Heart left ventricle (tissue), 13 donors: ENCODE measurements at regions not wholly inside any gene's neighbourhood (a gene's known extent, or its start where the extent isn't known, plus 50 kb on each side); places are given as distances from the start of the nearest gene placed in this dataset.

Experiments used
- CTCF ChIP-seq, 12 donors: fragments of 200-600 bp; sonication (generic) in 4 of 12; IDR thresholded peaks; one replicate each; pipeline versions ENCODE4 v1.5.0 to v1.8.0; 2018 to 2022; ENCODE audit warnings: antibody characterized with exemption in 12 of 12, mild to moderate bottlenecking in 5 of 12
- POLR2A ChIP-seq, 2 donors: fragments of 450-650 bp; IDR thresholded peaks; one replicate each; pipeline ENCODE4 v1.6.1; 2017; ENCODE audit warnings: antibody characterized with exemption in 2 of 2, mild to moderate bottlenecking in 2 of 2, moderate library complexity in 2 of 2
- donor health status: ischemic (EF 13 %, LVEDD 7.1; RV severe dilation, severe dysfunction).
- donor health status: DM: no; HTN: yes; CAD: no.
- donor health status: DM: no; HTN: no; CAD: no.
- donor health status: ischemic (EF 25% LVEDD 6.9; RV normal size, moderate dysfunction).
- donor health status: ischemic (EF 25% LVEDD 5.7; RV mildly dilated, moderate dysfunction).
- donor health status: ischemic (EF 35%, LVEDD 5.7; RV mildly dilated, moderate dysfunction).
- donor health status: nonischemic (EF 11% LVEDD 7.7; RV severe dilation, severe dysfunction).
- donor health status: DM: yes; HTN: yes; CAD: no.
- donor health status: PGD.
- donor health status: ischemic (EF 29% LVEDD 5.4; RV normal size, mild dysfunction).
- donor health status: nonischemic (EF 23%, LVEDD 6.1; RV moderate dilation, normal function).

GRCh38 chr2:150872756-150873395 lies 385.4 kb upstream of the RND3 start:
- TF ChIP-seq POLR2A (IDR thresholded peaks at IDR 0.05) (no peak), CTCF (IDR thresholded peaks at IDR 0.05) (no peak)
